Heart left ventricle (tissue), 16 donors: ENCODE measurements at regions not wholly inside any gene's neighbourhood (a gene's known extent, or its start where the extent isn't known, plus 50 kb on each side); places are given as distances from the start of the nearest gene placed in this dataset.

Source experiments
- ATAC-seq, 4 donors: fragments of 200-7000 bp; cut with Tn5 transposase; one replicate each; pipeline ENCODE4 v1.9.1; 2020 to 2022; ENCODE audit warnings: moderate library complexity in 4 of 4, mild to moderate bottlenecking in 3 of 4, moderate number of reproducible peaks in 1 of 4
- DNase-seq, 5 donors: peaks; one replicate each; pipeline ENCODE4 v3.0.0-alpha.2; 2020
- H3K27ac ChIP-seq, 12 donors: fragments of 200-600 bp; sonication (generic) in 4 of 12; one replicate each; pipeline versions ENCODE4 v1.5.0 to v1.8.0; 2016 to 2022; ENCODE audit warnings: mild to moderate bottlenecking in 2 of 12
- H3K27me3 ChIP-seq, 9 donors: fragments of 200-600 bp; sonication (generic) in 2 of 9; one replicate each; pipeline versions ENCODE4 v1.5.1 to v1.8.0; 2016 to 2022; ENCODE audit warnings: mild to moderate bottlenecking in 3 of 9
- H3K36me3 ChIP-seq, 9 donors: fragments of 200-600 bp; sonication (generic) in 2 of 9; one replicate each; pipeline versions ENCODE4 v1.5.0 to v1.8.0; 2018 to 2022; ENCODE audit warnings: mild to moderate bottlenecking in 2 of 9
- H3K4me1 ChIP-seq, 12 donors: fragments of 200-600 bp; sonication (generic) in 4 of 12; one replicate each; pipeline versions ENCODE4 v1.5.0 to v1.8.0; 2016 to 2022; ENCODE audit warnings: mild to moderate bottlenecking in 3 of 12
- H3K4me3 ChIP-seq, 12 donors: fragments of 200-600 bp; sonication (generic) in 4 of 12; one replicate each; pipeline versions ENCODE4 v1.5.0 to v1.8.0; 2017 to 2022; ENCODE audit warnings: mild to moderate bottlenecking in 9 of 12, moderate library complexity in 4 of 12
- H3K9me3 ChIP-seq, 12 donors: fragments of 200-600 bp; sonication (generic) in 4 of 12; one replicate each; pipeline versions ENCODE4 v1.5.0 to v1.8.0; 2016 to 2022; ENCODE audit warnings: mild to moderate bottlenecking in 1 of 12
- CTCF ChIP-seq, 12 donors: fragments of 200-600 bp; sonication (generic) in 4 of 12; IDR thresholded peaks; one replicate each; pipeline versions ENCODE4 v1.5.0 to v1.8.0; 2018 to 2022; ENCODE audit warnings: antibody characterized with exemption in 12 of 12, mild to moderate bottlenecking in 5 of 12
- POLR2A ChIP-seq, 2 donors: fragments of 450-650 bp; IDR thresholded peaks; one replicate each; pipeline ENCODE4 v1.6.1; 2017; ENCODE audit warnings: antibody characterized with exemption in 2 of 2, mild to moderate bottlenecking in 2 of 2, moderate library complexity in 2 of 2
- WGBS, 4 donors: extraction: QIAGEN DNeasy Blood & Tissue Kit in 2 of 4; methylation state at CpG; one replicate each; pipeline versions ENCODE4 v1.1.5 to v1.1.7; 2013 to 2018; 5-methylcytosine and 5-hydroxymethylcytosine counted together
- intact Hi-C, 10 donors: fragments of 100-400 bp; cut with DNase I; formaldehyde crosslinking; loops; one replicate each; pipeline versions ENCODE4 v1.11.1 to v1.14.2; 2022
- donor health status: ischemic (EF 13 %, LVEDD 7.1; RV severe dilation, severe dysfunction).
- donor health status: healthy with polysubstance abuse.
- donor health status: DM: no; HTN: yes; CAD: no.
- donor health status: DM: no; HTN: no; CAD: no.
- donor health status: ischemic (EF 25% LVEDD 6.9; RV normal size, moderate dysfunction).
- donor health status: ischemic (EF 25% LVEDD 5.7; RV mildly dilated, moderate dysfunction).
- donor health status: healthy.
- donor health status: DM: yes; HTN: yes; CAD: no.
- donor health status: ischemic (EF 35%, LVEDD 5.7; RV mildly dilated, moderate dysfunction).
- donor health status: nonischemic (EF 11% LVEDD 7.7; RV severe dilation, severe dysfunction).
- donor health status: DM: yes; HTN: yes; CAD: no.
- donor health status: PGD.
- donor health status: ischemic (EF 29% LVEDD 5.4; RV normal size, mild dysfunction).
- donor health status: nonischemic (EF 23%, LVEDD 6.1; RV moderate dilation, normal function).

GRCh38 chr3:146832857-146833458 is 227.8 kb upstream of the PLSCR5 start:
- H3K9me3 ChIP-seq = no peaks in the 10 kb centered on the region
- H3K4me3 ChIP-seq = no peak overlapping the region
- no peaks in the 10 kb centered on the region for H3K27me3 ChIP-seq
- DNase-seq (no peak), ATAC-seq (no peak)
- H3K4me1 ChIP-seq = no peaks in the 10 kb centered on the region
- TF ChIP-seq CTCF (IDR thresholded peaks at IDR 0.05) = no peak
- TF ChIP-seq POLR2A (IDR thresholded peaks at IDR 0.05) = no peak
- no peaks in the 10 kb centered on the region for H3K36me3 ChIP-seq
- no peak overlapping the region for H3K27ac ChIP-seq
- intact Hi-C loops = no loop called here
- WGBS, 4 donors = 69 to 74% (median 71%) methylated on average over 5 of the region's 5 CpGs

- 72 to 79% (median 75%) methylated on average over 1 of the region's 1 CpG for WGBS, 4 donors
- H3K9me3 ChIP-seq = no peaks in the 10 kb centered on the region
- no peak overlapping the region for H3K27ac ChIP-seq
- no peak for ATAC-seq
- no peak for TF ChIP-seq POLR2A (IDR thresholded peaks at IDR 0.05)
- no peak overlapping the region for H3K4me3 ChIP-seq
- no peaks in the 10 kb centered on the region for H3K4me1 ChIP-seq
- DNase-seq = no peak
- H3K36me3 ChIP-seq = no peaks in the 10 kb centered on the region
- H3K27me3 ChIP-seq = no peaks in the 10 kb centered on the region
- intact Hi-C loops = no loop called here
Observed at GRCh38 chr3:146831659-146832058, 226.5 kb upstream of the PLSCR5 start.

GRCh38 chr3:146830231-146830630 is 225.1 kb upstream of the PLSCR5 start:
- H3K36me3 ChIP-seq = no peaks in the 10 kb centered on the region
- no peaks in the 10 kb centered on the region for H3K9me3 ChIP-seq
- intact Hi-C loops = no loop called here
- DNase-seq (no peak), ATAC-seq (no peak)
- H3K4me3 ChIP-seq = no peak overlapping the region
- no peak overlapping the region for H3K27ac ChIP-seq
- no peaks in the 10 kb centered on the region for H3K4me1 ChIP-seq
- H3K27me3 ChIP-seq = no peaks in the 10 kb centered on the region
- TF ChIP-seq POLR2A (IDR thresholded peaks at IDR 0.05) (no peak), CTCF (IDR thresholded peaks at IDR 0.05) (no peak)

- 3 to 11% (median 9%) methylated on average over 1 of the region's 1 CpG for WGBS, 4 donors
- H3K27ac ChIP-seq = no peak overlapping the region
Observed at GRCh38 chr3:146827836-146828235, 222.7 kb upstream of the PLSCR5 start.

More at GRCh38 chr3:146827836-146828235, 222.7 kb upstream of the PLSCR5 start:
- no peak for DNase-seq
- H3K4me1 ChIP-seq = peaks cover 0 to 8% (median 0%) of the 10 kb centered on the region in 12 donors
- no peak overlapping the region for H3K4me3 ChIP-seq
- no peak for ATAC-seq
- H3K36me3 ChIP-seq = no peaks in the 10 kb centered on the region
- TF ChIP-seq CTCF (IDR thresholded peaks at IDR 0.05) = no peak
- TF ChIP-seq POLR2A (IDR thresholded peaks at IDR 0.05) = no peak
- H3K9me3 ChIP-seq = no peaks in the 10 kb centered on the region
- H3K27me3 ChIP-seq = no peaks in the 10 kb centered on the region
- intact Hi-C loops = no loop called here
